ENCODE measurements at regions not wholly inside any gene's neighbourhood (a gene's known extent, or its start where the extent isn't known, plus 50 kb on each side); places are given as distances from the start of the nearest gene placed in this dataset.

DNA sequence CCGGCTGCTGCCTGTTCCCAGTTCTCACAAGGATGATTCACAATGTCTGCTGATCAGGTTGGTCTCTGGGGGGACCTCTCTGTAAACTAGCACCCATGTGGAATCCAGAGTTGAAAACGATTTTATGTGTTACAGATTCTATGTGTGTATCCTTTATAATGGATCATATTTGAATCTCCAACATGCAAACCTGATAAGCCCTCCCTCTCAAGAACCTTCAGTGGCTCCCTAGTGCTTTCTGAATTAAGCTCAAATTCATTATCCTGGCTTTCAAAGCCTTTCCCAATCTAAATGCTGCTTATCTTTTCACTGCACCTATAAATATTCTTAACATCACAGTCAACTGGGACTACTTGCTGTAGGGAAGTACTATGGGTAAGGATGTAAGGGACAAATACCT is 166.8 kb upstream of the USP24 start:
- no peaks in the 10 kb centered on the region for H3K4me1 ChIP-seq
- no peaks in the 10 kb centered on the region for H3K27me3 ChIP-seq
- no peak for DNase-seq
- H3K27ac ChIP-seq = no peak overlapping the region
- WGBS, 2 donors = 79% methylated on average over 2 of the region's 2 CpGs
- no peaks in the 10 kb centered on the region for H3K9me3 ChIP-seq
- TF ChIP-seq, protein P1, sequence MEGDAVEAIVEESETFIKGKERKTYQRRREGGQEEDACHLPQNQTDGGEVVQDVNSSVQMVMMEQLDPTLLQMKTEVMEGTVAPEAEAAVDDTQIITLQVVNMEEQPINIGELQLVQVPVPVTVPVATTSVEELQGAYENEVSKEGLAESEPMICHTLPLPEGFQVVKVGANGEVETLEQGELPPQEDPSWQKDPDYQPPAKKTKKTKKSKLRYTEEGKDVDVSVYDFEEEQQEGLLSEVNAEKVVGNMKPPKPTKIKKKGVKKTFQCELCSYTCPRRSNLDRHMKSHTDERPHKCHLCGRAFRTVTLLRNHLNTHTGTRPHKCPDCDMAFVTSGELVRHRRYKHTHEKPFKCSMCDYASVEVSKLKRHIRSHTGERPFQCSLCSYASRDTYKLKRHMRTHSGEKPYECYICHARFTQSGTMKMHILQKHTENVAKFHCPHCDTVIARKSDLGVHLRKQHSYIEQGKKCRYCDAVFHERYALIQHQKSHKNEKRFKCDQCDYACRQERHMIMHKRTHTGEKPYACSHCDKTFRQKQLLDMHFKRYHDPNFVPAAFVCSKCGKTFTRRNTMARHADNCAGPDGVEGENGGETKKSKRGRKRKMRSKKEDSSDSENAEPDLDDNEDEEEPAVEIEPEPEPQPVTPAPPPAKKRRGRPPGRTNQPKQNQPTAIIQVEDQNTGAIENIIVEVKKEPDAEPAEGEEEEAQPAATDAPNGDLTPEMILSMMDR (IDR thresholded peaks at IDR 0.05) = no peak
- TF ChIP-seq POLR2A (IDR thresholded peaks at IDR 0.05) = no peak
- H3K36me3 ChIP-seq (ENCODE audit: low read depth, missing control alignments) = no peaks in the 10 kb centered on the region
- intact Hi-C loops (cut with DNase I; ENCODE audit: low total_unique reads) = no loop called here
- no peak overlapping the region for H3K4me3 ChIP-seq

DNA sequence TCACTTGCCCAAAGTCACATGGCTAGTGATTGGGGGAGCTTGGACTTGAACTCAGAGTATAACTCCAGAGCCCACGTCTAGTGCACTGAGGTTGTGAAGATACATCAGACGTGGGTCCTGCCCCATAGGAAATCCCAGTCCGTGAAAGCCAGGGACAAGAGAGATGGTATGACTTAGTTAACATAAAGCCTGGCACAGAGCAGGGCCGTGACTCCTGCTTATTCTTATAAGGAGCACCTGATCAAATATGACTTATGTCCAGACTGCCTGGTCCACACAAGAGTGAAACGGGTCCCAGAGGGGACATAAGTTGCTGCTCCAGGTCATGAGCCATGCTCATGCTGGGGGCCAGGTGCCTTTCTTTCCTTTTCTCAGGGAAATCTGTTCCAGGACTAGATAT is 166.3 kb upstream of the USP24 start:
- Histone ChIP-seq H3K4me1 (no peaks in the 10 kb centered on the region), H3K4me3 (no peak overlapping the region), H3K36me3 (ENCODE audit: low read depth, missing control alignments) (no peaks in the 10 kb centered on the region), H3K27ac (no peak overlapping the region), H3K27me3 (no peaks in the 10 kb centered on the region), H3K9me3 (no peaks in the 10 kb centered on the region)
- 90 to 92% methylated on average over 5 of the region's 5 CpGs for WGBS, 2 donors
- no peak for TF ChIP-seq POLR2A (IDR thresholded peaks at IDR 0.05)
- TF ChIP-seq, protein P1 (IDR thresholded peaks at IDR 0.05) = no peak
- intact Hi-C loops (cut with DNase I; ENCODE audit: low total_unique reads) = no loop called here
- no peak for DNase-seq

DNA sequence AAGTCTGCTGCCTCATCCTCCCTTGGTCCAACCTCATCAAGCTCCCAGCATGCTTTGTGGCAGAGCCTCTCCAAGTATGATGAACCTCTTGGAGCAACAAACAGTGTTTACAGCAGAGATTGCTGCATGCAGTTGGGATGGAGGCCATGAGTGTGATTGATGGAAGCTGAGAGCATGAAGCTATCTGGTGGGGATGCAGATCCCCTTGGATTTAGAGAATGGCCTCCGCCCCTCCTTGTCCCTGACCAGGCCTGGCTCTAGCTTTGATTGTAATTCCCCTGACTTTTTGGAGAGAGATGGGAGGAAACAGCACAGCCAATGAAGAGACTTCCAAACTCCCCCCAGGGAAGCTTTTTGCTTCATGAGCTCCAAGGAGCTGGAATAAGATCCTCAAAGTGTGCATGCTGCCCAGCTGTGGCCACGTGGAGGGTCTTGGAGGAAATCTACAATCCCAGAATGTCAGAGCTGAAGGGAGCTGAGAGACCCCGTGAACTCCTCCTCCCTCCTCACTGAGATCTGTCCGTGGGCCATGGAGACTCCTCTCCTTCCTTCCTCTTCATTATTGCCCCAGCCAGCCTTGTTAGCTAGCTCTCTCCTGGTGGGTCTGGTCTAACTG is 165.3 kb upstream of the USP24 start:
- Histone ChIP-seq H3K4me1 (peaks cover 1% of the 10 kb centered on the region), H3K27ac (peak overlapping the region in 1 of 2 donors; percentile 38), H3K4me3 (no peak overlapping the region), H3K36me3 (ENCODE audit: low read depth, missing control alignments) (no peaks in the 10 kb centered on the region), H3K9me3 (no peaks in the 10 kb centered on the region), H3K27me3 (no peaks in the 10 kb centered on the region)
- 77 to 81% methylated on average over 4 of the region's 4 CpGs for whole genome bisulfite sequencing, 2 donors
- DNase-seq = peak; percentile 84
- TF ChIP-seq POLR2A (IDR thresholded peaks at IDR 0.05) = no peak
- TF ChIP-seq, protein P1 (IDR thresholded peaks at IDR 0.05) = no peak
- intact Hi-C loops (cut with DNase I; ENCODE audit: low total_unique reads) = no loop called here

DNA sequence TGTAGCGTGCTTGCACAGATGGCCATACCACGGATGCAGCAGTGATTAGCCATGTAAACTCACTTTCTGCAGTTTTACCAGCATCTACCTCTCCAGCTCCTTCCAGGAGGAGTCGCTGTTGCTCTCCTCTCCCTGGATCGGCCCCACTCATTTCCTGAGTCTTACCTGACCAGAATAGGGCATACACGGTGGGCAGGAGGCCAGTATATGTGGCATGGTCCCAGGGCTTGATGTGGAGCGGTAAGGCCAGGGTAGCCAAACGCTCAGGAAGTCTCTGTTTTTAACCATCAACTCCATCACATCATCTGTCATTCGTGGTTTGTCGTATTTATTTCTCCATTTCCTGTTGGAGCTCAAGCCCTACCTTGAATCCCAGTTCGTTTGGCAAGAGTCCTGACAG is 163.4 kb upstream of the USP24 start:
- Histone ChIP-seq H3K9me3 (no peaks in the 10 kb centered on the region), H3K4me1 (peaks cover 11% of the 10 kb centered on the region), H3K27me3 (no peaks in the 10 kb centered on the region), H3K4me3 (no peak overlapping the region), H3K36me3 (ENCODE audit: low read depth, missing control alignments) (no peaks in the 10 kb centered on the region), H3K27ac (no peak overlapping the region)
- TF ChIP-seq, protein P1 (IDR thresholded peaks at IDR 0.05) = peak in 2 of 3 experiments; percentile 45 to 53
- no peak for TF ChIP-seq POLR2A (IDR thresholded peaks at IDR 0.05)
- DNase-seq = peak; percentile 64
- intact Hi-C loops (cut with DNase I; ENCODE audit: low total_unique reads) = no loop called here
- WGBS, 2 donors = 67 to 72% methylated on average over 10 of the region's 10 CpGs

DNA sequence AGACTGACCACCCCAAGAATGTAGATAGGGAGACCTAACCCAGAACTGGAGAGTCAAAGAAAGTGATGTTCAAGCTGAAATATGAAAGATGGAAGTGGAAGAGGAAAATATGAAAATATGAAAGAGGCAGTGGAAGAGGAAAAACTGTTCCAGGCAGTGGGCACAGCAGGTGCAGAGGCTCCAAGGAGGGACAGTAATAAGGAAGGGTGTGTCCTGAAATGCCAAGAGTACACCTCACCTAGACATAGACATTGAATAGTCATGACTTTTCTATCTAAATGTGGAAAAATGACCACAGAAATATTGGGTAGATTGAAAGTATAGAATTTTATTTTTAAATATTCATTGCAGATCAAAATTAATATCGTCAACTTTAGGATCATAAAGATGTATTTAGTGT is 161.7 kb upstream of the USP24 start:
- intact Hi-C loops (cut with DNase I; ENCODE audit: low total_unique reads) = no loop called here
- 93 to 94% methylated on average over 1 of the region's 1 CpG for WGBS, 2 donors
- TF ChIP-seq, protein P1 (IDR thresholded peaks at IDR 0.05) = no peak
- no peak for TF ChIP-seq POLR2A (IDR thresholded peaks at IDR 0.05)

More for the DNA sequence above, 161.7 kb upstream of the USP24 start:
- Histone ChIP-seq H3K9me3 (no peaks in the 10 kb centered on the region), H3K4me1 (peaks cover 11% of the 10 kb centered on the region), H3K27me3 (no peaks in the 10 kb centered on the region), H3K4me3 (no peak overlapping the region), H3K27ac (no peak overlapping the region), H3K36me3 (ENCODE audit: low read depth, missing control alignments) (no peaks in the 10 kb centered on the region)
- DNase-seq = no peak

Measured in testis (tissue), 2 donors.